ENCODE measurements at regions not wholly inside any gene's neighbourhood (a gene's known extent, or its start where the extent isn't known, plus 50 kb on each side); places are given as distances from the start of the nearest gene placed in this dataset.

- no peaks in the 10 kb centered on the region for H3K9me3 ChIP-seq (ENCODE audit: control insufficient read depth, low read length)
- no peaks in the 10 kb centered on the region for H3K27me3 ChIP-seq (ENCODE audit: control insufficient read depth, insufficient read depth, low read length, poor library complexity, severe bottlenecking)
- H3K4me3 ChIP-seq (ENCODE audit: insufficient read depth, low read depth, low read length), result no peak overlapping the region
- H3K27ac ChIP-seq (ENCODE audit: insufficient read depth, low read depth, low read length, poor library complexity, severe bottlenecking), result no peak overlapping the region
- no peaks in the 10 kb centered on the region for H3K36me3 ChIP-seq (ENCODE audit: control insufficient read depth, insufficient read depth, low read length)
- H3K4me1 ChIP-seq (ENCODE audit: control insufficient read depth, insufficient read depth, low read length), result peaks cover 6% of the 10 kb centered on the region
- WGBS, 2 experiments, result 95 to 96% methylated on average over 4 of the region's 4 CpGs
Measured at GRCh38 chr3:145522893-145523651, 637.9 kb downstream of the PLOD2 start.

- WGBS, 2 experiments, result 83 to 100% methylated on average over 1 of the region's 1 CpG
- H3K27me3 ChIP-seq (ENCODE audit: control insufficient read depth, insufficient read depth, low read length, poor library complexity, severe bottlenecking), result no peaks in the 10 kb centered on the region
- H3K4me3 ChIP-seq (ENCODE audit: insufficient read depth, low read depth, low read length), result no peak overlapping the region
- H3K36me3 ChIP-seq (ENCODE audit: control insufficient read depth, insufficient read depth, low read length), result no peaks in the 10 kb centered on the region
- H3K4me1 ChIP-seq (ENCODE audit: control insufficient read depth, insufficient read depth, low read length), result no peaks in the 10 kb centered on the region
- H3K27ac ChIP-seq (ENCODE audit: insufficient read depth, low read depth, low read length, poor library complexity, severe bottlenecking), result no peak overlapping the region
- no peaks in the 10 kb centered on the region for H3K9me3 ChIP-seq (ENCODE audit: control insufficient read depth, low read length)
Measured at GRCh38 chr3:145531548-145531947, 629.4 kb downstream of the PLOD2 start.

GRCh38 chr3:145533696-145534095 lies 627.3 kb downstream of the PLOD2 start:
- Histone ChIP-seq H3K4me1 (ENCODE audit: control insufficient read depth, insufficient read depth, low read length) (no peaks in the 10 kb centered on the region), H3K36me3 (ENCODE audit: control insufficient read depth, insufficient read depth, low read length) (no peaks in the 10 kb centered on the region), H3K9me3 (ENCODE audit: control insufficient read depth, low read length) (no peaks in the 10 kb centered on the region), H3K4me3 (ENCODE audit: insufficient read depth, low read depth, low read length) (no peak overlapping the region), H3K27me3 (ENCODE audit: control insufficient read depth, insufficient read depth, low read length, poor library complexity, severe bottlenecking) (no peaks in the 10 kb centered on the region), H3K27ac (ENCODE audit: insufficient read depth, low read depth, low read length, poor library complexity, severe bottlenecking) (no peak overlapping the region)
- WGBS, 2 experiments, result 89 to 100% methylated on average over 1 of the region's 1 CpG

GRCh38 chr3:145536461-145536860 lies 624.5 kb downstream of the PLOD2 start:
- Histone ChIP-seq H3K4me1 (ENCODE audit: control insufficient read depth, insufficient read depth, low read length) (no peaks in the 10 kb centered on the region), H3K36me3 (ENCODE audit: control insufficient read depth, insufficient read depth, low read length) (no peaks in the 10 kb centered on the region), H3K9me3 (ENCODE audit: control insufficient read depth, low read length) (no peaks in the 10 kb centered on the region), H3K4me3 (ENCODE audit: insufficient read depth, low read depth, low read length) (no peak overlapping the region), H3K27me3 (ENCODE audit: control insufficient read depth, insufficient read depth, low read length, poor library complexity, severe bottlenecking) (no peaks in the 10 kb centered on the region), H3K27ac (ENCODE audit: insufficient read depth, low read depth, low read length, poor library complexity, severe bottlenecking) (no peak overlapping the region)

GRCh38 chr3:145550522-145550921 lies 610.5 kb downstream of the PLOD2 start:
- H3K4me3 ChIP-seq (ENCODE audit: insufficient read depth, low read depth, low read length), result no peak overlapping the region
- no peaks in the 10 kb centered on the region for H3K27me3 ChIP-seq (ENCODE audit: control insufficient read depth, insufficient read depth, low read length, poor library complexity, severe bottlenecking)
- no peak overlapping the region for H3K27ac ChIP-seq (ENCODE audit: insufficient read depth, low read depth, low read length, poor library complexity, severe bottlenecking)
- no peaks in the 10 kb centered on the region for H3K36me3 ChIP-seq (ENCODE audit: control insufficient read depth, insufficient read depth, low read length)
- H3K9me3 ChIP-seq (ENCODE audit: control insufficient read depth, low read length), result no peaks in the 10 kb centered on the region
- WGBS, 2 experiments, result no CpG with 5 or more reads among the region's 1 CpG
- H3K4me1 ChIP-seq (ENCODE audit: control insufficient read depth, insufficient read depth, low read length), result no peaks in the 10 kb centered on the region

GRCh38 chr3:145557405-145557804 lies 603.6 kb downstream of the PLOD2 start:
- peaks cover 3% of the 10 kb centered on the region for H3K4me1 ChIP-seq (ENCODE audit: control insufficient read depth, insufficient read depth, low read length)
- no peak overlapping the region for H3K27ac ChIP-seq (ENCODE audit: insufficient read depth, low read depth, low read length, poor library complexity, severe bottlenecking)
- WGBS, 2 experiments, result 33 to 67% methylated on average over 1 of the region's 2 CpGs
- no peaks in the 10 kb centered on the region for H3K9me3 ChIP-seq (ENCODE audit: control insufficient read depth, low read length)
- H3K27me3 ChIP-seq (ENCODE audit: control insufficient read depth, insufficient read depth, low read length, poor library complexity, severe bottlenecking), result no peaks in the 10 kb centered on the region
- no peak overlapping the region for H3K4me3 ChIP-seq (ENCODE audit: insufficient read depth, low read depth, low read length)
- H3K36me3 ChIP-seq (ENCODE audit: control insufficient read depth, insufficient read depth, low read length), result no peaks in the 10 kb centered on the region

- Histone ChIP-seq H3K27me3 (ENCODE audit: control insufficient read depth, insufficient read depth, low read length, poor library complexity, severe bottlenecking) (no peaks in the 10 kb centered on the region), H3K27ac (ENCODE audit: insufficient read depth, low read depth, low read length, poor library complexity, severe bottlenecking) (no peak overlapping the region), H3K9me3 (ENCODE audit: control insufficient read depth, low read length) (no peaks in the 10 kb centered on the region), H3K4me3 (ENCODE audit: insufficient read depth, low read depth, low read length) (no peak overlapping the region), H3K36me3 (ENCODE audit: control insufficient read depth, insufficient read depth, low read length) (no peaks in the 10 kb centered on the region), H3K4me1 (ENCODE audit: control insufficient read depth, insufficient read depth, low read length) (no peaks in the 10 kb centered on the region)
- WGBS, 2 experiments, result 88 to 98% methylated on average over 1 of the region's 1 CpG
Measured at GRCh38 chr3:145578471-145578870, 582.5 kb downstream of the PLOD2 start.

- no peak overlapping the region for H3K27ac ChIP-seq (ENCODE audit: insufficient read depth, low read depth, low read length, poor library complexity, severe bottlenecking)
- no peak overlapping the region for H3K4me3 ChIP-seq (ENCODE audit: insufficient read depth, low read depth, low read length)
- H3K27me3 ChIP-seq (ENCODE audit: control insufficient read depth, insufficient read depth, low read length, poor library complexity, severe bottlenecking), result no peaks in the 10 kb centered on the region
- no peaks in the 10 kb centered on the region for H3K9me3 ChIP-seq (ENCODE audit: control insufficient read depth, low read length)
- H3K4me1 ChIP-seq (ENCODE audit: control insufficient read depth, insufficient read depth, low read length), result no peaks in the 10 kb centered on the region
- no peaks in the 10 kb centered on the region for H3K36me3 ChIP-seq (ENCODE audit: control insufficient read depth, insufficient read depth, low read length)
Measured at GRCh38 chr3:145581694-145582093, 579.3 kb downstream of the PLOD2 start.

- H3K9me3 ChIP-seq (ENCODE audit: control insufficient read depth, low read length), result no peaks in the 10 kb centered on the region
- no peaks in the 10 kb centered on the region for H3K4me1 ChIP-seq (ENCODE audit: control insufficient read depth, insufficient read depth, low read length)
- H3K27me3 ChIP-seq (ENCODE audit: control insufficient read depth, insufficient read depth, low read length, poor library complexity, severe bottlenecking), result no peaks in the 10 kb centered on the region
- no peak overlapping the region for H3K4me3 ChIP-seq (ENCODE audit: insufficient read depth, low read depth, low read length)
- H3K27ac ChIP-seq (ENCODE audit: insufficient read depth, low read depth, low read length, poor library complexity, severe bottlenecking), result no peak overlapping the region
- H3K36me3 ChIP-seq (ENCODE audit: control insufficient read depth, insufficient read depth, low read length), result no peaks in the 10 kb centered on the region
Measured at GRCh38 chr3:145604851-145605250, 556.1 kb downstream of the PLOD2 start.

GRCh38 chr3:145620002-145620401 lies 541.0 kb downstream of the PLOD2 start:
- WGBS, 2 experiments, result 64 to 79% methylated on average over 3 of the region's 3 CpGs
- no peaks in the 10 kb centered on the region for H3K9me3 ChIP-seq (ENCODE audit: control insufficient read depth, low read length)
- no peaks in the 10 kb centered on the region for H3K36me3 ChIP-seq (ENCODE audit: control insufficient read depth, insufficient read depth, low read length)
- no peak overlapping the region for H3K4me3 ChIP-seq (ENCODE audit: insufficient read depth, low read depth, low read length)
- H3K4me1 ChIP-seq (ENCODE audit: control insufficient read depth, insufficient read depth, low read length), result no peaks in the 10 kb centered on the region
- H3K27me3 ChIP-seq (ENCODE audit: control insufficient read depth, insufficient read depth, low read length, poor library complexity, severe bottlenecking), result no peaks in the 10 kb centered on the region
- no peak overlapping the region for H3K27ac ChIP-seq (ENCODE audit: insufficient read depth, low read depth, low read length, poor library complexity, severe bottlenecking)

- no peaks in the 10 kb centered on the region for H3K9me3 ChIP-seq (ENCODE audit: control insufficient read depth, low read length)
- H3K4me3 ChIP-seq (ENCODE audit: insufficient read depth, low read depth, low read length), result no peak overlapping the region
- no peaks in the 10 kb centered on the region for H3K4me1 ChIP-seq (ENCODE audit: control insufficient read depth, insufficient read depth, low read length)
- H3K27me3 ChIP-seq (ENCODE audit: control insufficient read depth, insufficient read depth, low read length, poor library complexity, severe bottlenecking), result no peaks in the 10 kb centered on the region
- H3K36me3 ChIP-seq (ENCODE audit: control insufficient read depth, insufficient read depth, low read length), result no peaks in the 10 kb centered on the region
- no peak overlapping the region for H3K27ac ChIP-seq (ENCODE audit: insufficient read depth, low read depth, low read length, poor library complexity, severe bottlenecking)
Measured at GRCh38 chr3:145620486-145620885, 540.5 kb downstream of the PLOD2 start.

Measured in ectodermal cell (in vitro differentiated cells).